ENCODE measurements at regions not wholly inside any gene's neighbourhood (a gene's known extent, or its start where the extent isn't known, plus 50 kb on each side); places are given as distances from the start of the nearest gene placed in this dataset.
A peak's percentile ranks its signal among the peaks of the same experiment; 100 is the strongest.

DNA sequence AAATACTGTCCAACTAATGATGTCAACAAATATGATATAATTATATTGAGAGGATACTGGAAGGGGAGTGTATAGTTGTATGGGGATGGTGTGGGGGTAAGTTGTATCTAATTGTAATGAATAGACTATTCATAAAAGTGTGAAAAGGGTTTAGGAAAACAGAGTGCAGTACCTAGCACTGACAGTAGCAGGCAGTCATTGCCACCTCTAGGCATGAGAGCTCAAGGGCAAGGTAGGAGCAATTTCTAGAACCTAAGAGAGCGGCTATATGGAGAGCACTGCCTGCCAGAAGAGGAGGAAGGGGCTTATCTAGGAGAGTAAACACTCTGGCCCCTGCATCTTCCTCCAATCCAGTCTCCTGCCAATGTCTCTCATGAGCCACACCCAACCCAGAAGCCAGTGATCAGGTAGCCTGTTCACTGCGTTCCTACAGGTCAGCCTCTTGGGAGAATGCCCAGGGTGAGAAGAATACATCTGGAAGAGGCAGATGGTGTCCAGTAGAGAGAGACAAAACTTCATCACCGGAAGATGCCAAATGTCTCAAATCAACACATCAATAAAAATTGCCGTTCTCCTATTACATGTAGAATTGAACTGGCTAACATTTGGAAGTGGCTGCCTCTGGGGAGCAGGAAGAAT lies 200.0 kb downstream of the LY86 start:
- Histone ChIP-seq H3K27ac (ENCODE audit: low read depth in 1 of 3, low read length in 2 of 3) (no peak overlapping the region), H3K9me3 (ENCODE audit: control insufficient read depth in 2 of 2, insufficient read depth in 1 of 2, low read depth in 1 of 2, low read length in 1 of 2) (no peaks in the 10 kb centered on the region), H3K4me3 (ENCODE audit: low read depth in 1 of 3, low read length in 3 of 3) (no peak overlapping the region), H3K27me3 (ENCODE audit: control insufficient read depth in 3 of 3, insufficient read depth in 3 of 3, low read length in 3 of 3) (no peaks in the 10 kb centered on the region), H3K36me3 (ENCODE audit: control insufficient read depth in 3 of 3, insufficient read depth in 2 of 3, low read depth in 1 of 3, low read length in 3 of 3) (no peaks in the 10 kb centered on the region), H3K4me1 (ENCODE audit: control insufficient read depth in 3 of 3, insufficient read depth in 2 of 3, low read depth in 1 of 3, low read length in 2 of 3) (no peaks in the 10 kb centered on the region)
- FAIRE-seq: no peak
- WGBS, 3 donors: 59 to 69% (median 62%) methylated on average over 4 of the region's 4 CpGs
- DNase-seq: peak; percentile 56 to 61

DNA sequence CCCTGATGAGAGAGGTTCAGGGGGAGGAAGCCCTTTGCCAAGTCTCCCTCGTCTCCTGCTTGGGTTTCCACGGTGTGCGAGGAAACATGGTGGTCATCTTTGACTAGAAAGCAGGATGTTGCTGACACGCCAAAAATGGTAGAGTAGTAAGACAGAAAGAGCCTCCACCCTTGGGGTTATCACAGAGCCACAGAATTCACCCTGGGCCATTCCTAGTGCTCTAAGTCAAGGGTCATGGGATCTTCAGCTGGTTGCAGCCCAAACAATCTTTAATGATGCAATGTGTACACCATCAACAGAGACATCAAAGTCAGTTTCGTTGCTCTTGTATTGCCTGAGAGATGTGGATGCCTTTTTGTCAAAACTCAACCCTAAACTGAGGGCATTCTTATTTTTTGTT lies 201.9 kb downstream of the LY86 start:
- Histone ChIP-seq H3K4me1 (ENCODE audit: control insufficient read depth in 3 of 3, insufficient read depth in 2 of 3, low read depth in 1 of 3, low read length in 2 of 3) (no peaks in the 10 kb centered on the region), H3K4me3 (ENCODE audit: low read depth in 1 of 3, low read length in 3 of 3) (no peak overlapping the region), H3K9me3 (ENCODE audit: control insufficient read depth in 2 of 2, insufficient read depth in 1 of 2, low read depth in 1 of 2, low read length in 1 of 2) (no peaks in the 10 kb centered on the region), H3K36me3 (ENCODE audit: control insufficient read depth in 3 of 3, insufficient read depth in 2 of 3, low read depth in 1 of 3, low read length in 3 of 3) (no peaks in the 10 kb centered on the region), H3K27me3 (ENCODE audit: control insufficient read depth in 3 of 3, insufficient read depth in 3 of 3, low read length in 3 of 3) (no peaks in the 10 kb centered on the region), H3K27ac (ENCODE audit: low read depth in 1 of 3, low read length in 2 of 3) (no peak overlapping the region)
- FAIRE-seq: no peak
- DNase-seq: no peak
- WGBS, 3 donors: 90 to 96% (median 93%) methylated on average over 5 of the region's 5 CpGs

DNA sequence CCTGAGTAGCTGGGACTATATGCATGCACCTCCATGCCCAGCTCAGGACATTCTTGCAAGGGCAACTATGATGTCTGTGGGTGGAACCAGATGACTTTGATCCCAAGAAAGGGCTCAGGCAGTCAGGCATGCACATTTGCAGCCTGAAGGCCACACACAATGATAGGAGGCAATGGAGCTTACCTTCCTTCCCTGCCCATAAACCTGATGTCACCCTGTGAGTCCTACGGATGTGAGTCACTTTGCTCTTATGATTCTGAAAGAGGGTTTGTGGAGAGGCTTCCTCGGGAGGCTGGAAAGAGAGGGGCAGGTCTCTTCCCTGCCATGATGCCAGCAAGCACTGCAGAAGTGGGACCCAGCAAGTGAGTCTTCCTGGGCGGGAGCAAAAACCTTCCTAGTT lies 202.4 kb downstream of the LY86 start:
- Histone ChIP-seq H3K4me3 (ENCODE audit: low read depth in 1 of 3, low read length in 3 of 3) (no peak overlapping the region), H3K9me3 (ENCODE audit: control insufficient read depth in 2 of 2, insufficient read depth in 1 of 2, low read depth in 1 of 2, low read length in 1 of 2) (no peaks in the 10 kb centered on the region), H3K4me1 (ENCODE audit: control insufficient read depth in 3 of 3, insufficient read depth in 2 of 3, low read depth in 1 of 3, low read length in 2 of 3) (no peaks in the 10 kb centered on the region), H3K36me3 (ENCODE audit: control insufficient read depth in 3 of 3, insufficient read depth in 2 of 3, low read depth in 1 of 3, low read length in 3 of 3) (no peaks in the 10 kb centered on the region), H3K27ac (ENCODE audit: low read depth in 1 of 3, low read length in 2 of 3) (no peak overlapping the region), H3K27me3 (ENCODE audit: control insufficient read depth in 3 of 3, insufficient read depth in 3 of 3, low read length in 3 of 3) (no peaks in the 10 kb centered on the region)
- FAIRE-seq: no peak
- peak; percentile 42 to 53 for DNase-seq
- 50 to 81% (median 79%) methylated on average over 3 of the region's 3 CpGs for WGBS, 3 donors

DNA sequence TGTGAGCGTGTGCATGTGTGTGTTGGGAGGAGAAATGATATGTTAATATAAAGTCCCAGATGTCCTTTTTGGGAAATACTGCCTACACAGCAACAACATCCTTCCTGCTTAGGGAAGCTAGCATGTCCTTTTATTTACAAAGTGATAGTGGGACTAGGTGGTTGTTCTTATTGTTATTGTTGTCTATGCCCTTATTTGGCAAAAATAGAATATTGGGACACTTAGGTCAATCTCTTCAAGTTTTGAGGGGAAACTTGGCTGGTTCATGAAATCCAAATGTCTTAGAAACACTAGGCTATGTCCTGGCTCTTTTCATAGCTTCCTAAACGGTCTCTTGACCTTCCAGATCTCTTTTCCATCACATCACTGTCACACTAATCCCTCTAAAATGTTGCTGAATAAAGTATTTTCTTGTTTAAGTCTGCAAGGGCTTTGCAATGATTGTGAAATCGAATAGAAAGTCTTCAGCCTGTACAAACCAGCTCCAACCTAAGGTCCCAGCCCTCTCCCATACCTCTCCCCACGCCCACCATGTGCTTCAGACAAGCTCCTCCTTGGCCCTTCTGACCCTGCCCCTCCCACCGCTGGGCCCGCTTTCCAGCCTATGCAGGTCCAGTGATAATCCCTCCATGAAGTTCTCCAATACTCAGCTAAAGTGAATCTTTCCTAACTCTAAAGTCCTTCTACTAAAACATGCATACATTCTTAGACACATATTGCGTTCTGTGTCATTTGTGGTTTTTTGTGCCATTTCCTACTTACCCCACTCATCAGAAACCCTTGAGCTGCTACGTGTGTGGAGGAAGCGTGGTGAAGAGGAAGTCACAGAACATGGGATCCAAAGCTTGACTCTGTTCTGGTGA lies 205.1 kb downstream of the LY86 start:
- Histone ChIP-seq H3K4me3 (ENCODE audit: low read depth in 1 of 3, low read length in 3 of 3) (no peak overlapping the region), H3K27me3 (ENCODE audit: control insufficient read depth in 3 of 3, insufficient read depth in 3 of 3, low read length in 3 of 3) (no peaks in the 10 kb centered on the region), H3K4me1 (ENCODE audit: control insufficient read depth in 3 of 3, insufficient read depth in 2 of 3, low read depth in 1 of 3, low read length in 2 of 3) (no peaks in the 10 kb centered on the region), H3K36me3 (ENCODE audit: control insufficient read depth in 3 of 3, insufficient read depth in 2 of 3, low read depth in 1 of 3, low read length in 3 of 3) (no peaks in the 10 kb centered on the region), H3K9me3 (ENCODE audit: control insufficient read depth in 2 of 2, insufficient read depth in 1 of 2, low read depth in 1 of 2, low read length in 1 of 2) (no peaks in the 10 kb centered on the region), H3K27ac (ENCODE audit: low read depth in 1 of 3, low read length in 2 of 3) (no peak overlapping the region)
- DNase-seq (no peak), FAIRE-seq (no peak)
- 76 to 85% (median 76%) methylated on average over 9 of the region's 9 CpGs for WGBS, 3 donors

DNA sequence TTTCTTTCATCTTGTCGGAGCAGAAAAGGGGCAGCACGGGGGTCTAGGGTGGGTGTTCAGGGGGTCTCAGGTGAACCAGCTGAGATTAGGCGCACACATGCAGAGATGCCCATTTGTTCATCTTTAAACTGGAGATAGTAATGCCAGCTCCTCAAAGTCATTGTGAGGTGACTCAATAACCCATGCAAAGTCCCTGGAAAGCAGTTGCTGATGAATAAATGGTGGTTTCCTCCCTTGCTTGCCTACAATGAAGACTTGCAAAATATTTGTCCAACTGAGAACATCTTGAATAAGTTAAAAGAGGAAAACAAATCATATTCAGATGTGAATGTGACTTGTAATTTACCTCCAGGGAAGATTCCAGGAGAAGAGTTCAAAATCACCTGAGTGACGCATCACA lies 206.9 kb downstream of the LY86 start:
- no peak overlapping the region for H3K27ac ChIP-seq (ENCODE audit: low read depth in 1 of 3, low read length in 2 of 3)
- H3K4me1 ChIP-seq (ENCODE audit: control insufficient read depth in 3 of 3, insufficient read depth in 2 of 3, low read depth in 1 of 3, low read length in 2 of 3): no peaks in the 10 kb centered on the region
- no peaks in the 10 kb centered on the region for H3K36me3 ChIP-seq (ENCODE audit: control insufficient read depth in 3 of 3, insufficient read depth in 2 of 3, low read depth in 1 of 3, low read length in 3 of 3)
- FAIRE-seq (no peak), DNase-seq (no peak)
- 91 to 96% (median 91%) methylated on average over 4 of the region's 4 CpGs for WGBS, 3 donors
- H3K27me3 ChIP-seq (ENCODE audit: control insufficient read depth in 3 of 3, insufficient read depth in 3 of 3, low read length in 3 of 3): no peaks in the 10 kb centered on the region
- no peaks in the 10 kb centered on the region for H3K9me3 ChIP-seq (ENCODE audit: control insufficient read depth in 2 of 2, insufficient read depth in 1 of 2, low read depth in 1 of 2, low read length in 1 of 2)
- no peak overlapping the region for H3K4me3 ChIP-seq (ENCODE audit: low read depth in 1 of 3, low read length in 3 of 3)

DNA sequence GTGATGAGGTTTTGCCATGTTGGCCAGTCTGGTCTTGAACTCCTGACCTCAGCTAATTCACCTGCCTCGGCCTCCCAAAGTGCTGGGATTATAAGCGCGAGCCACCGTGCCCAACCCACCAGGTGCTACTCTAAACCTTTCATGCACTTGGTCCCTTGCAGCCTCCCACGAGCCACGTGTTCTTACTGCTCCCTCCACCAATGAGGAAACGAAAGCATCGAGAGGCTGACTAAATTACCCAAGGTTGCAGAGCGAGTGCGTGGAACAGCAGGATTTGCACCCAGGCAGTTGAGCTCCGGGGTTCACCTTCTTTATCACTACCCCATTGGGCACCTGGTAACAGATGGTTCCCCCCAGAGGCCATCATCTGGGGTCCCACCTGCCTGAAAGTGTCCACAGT lies 208.3 kb downstream of the LY86 start:
- 86 to 92% (median 91%) methylated on average over 11 of the region's 11 CpGs for WGBS, 3 donors
- DNase-seq: no peak
- Histone ChIP-seq H3K4me1 (ENCODE audit: control insufficient read depth in 3 of 3, insufficient read depth in 2 of 3, low read depth in 1 of 3, low read length in 2 of 3) (no peaks in the 10 kb centered on the region), H3K4me3 (ENCODE audit: low read depth in 1 of 3, low read length in 3 of 3) (no peak overlapping the region), H3K27ac (ENCODE audit: low read depth in 1 of 3, low read length in 2 of 3) (no peak overlapping the region), H3K36me3 (ENCODE audit: control insufficient read depth in 3 of 3, insufficient read depth in 2 of 3, low read depth in 1 of 3, low read length in 3 of 3) (no peaks in the 10 kb centered on the region), H3K9me3 (ENCODE audit: control insufficient read depth in 2 of 2, insufficient read depth in 1 of 2, low read depth in 1 of 2, low read length in 1 of 2) (no peaks in the 10 kb centered on the region), H3K27me3 (ENCODE audit: control insufficient read depth in 3 of 3, insufficient read depth in 3 of 3, low read length in 3 of 3) (no peaks in the 10 kb centered on the region)
- FAIRE-seq: no peak

DNA sequence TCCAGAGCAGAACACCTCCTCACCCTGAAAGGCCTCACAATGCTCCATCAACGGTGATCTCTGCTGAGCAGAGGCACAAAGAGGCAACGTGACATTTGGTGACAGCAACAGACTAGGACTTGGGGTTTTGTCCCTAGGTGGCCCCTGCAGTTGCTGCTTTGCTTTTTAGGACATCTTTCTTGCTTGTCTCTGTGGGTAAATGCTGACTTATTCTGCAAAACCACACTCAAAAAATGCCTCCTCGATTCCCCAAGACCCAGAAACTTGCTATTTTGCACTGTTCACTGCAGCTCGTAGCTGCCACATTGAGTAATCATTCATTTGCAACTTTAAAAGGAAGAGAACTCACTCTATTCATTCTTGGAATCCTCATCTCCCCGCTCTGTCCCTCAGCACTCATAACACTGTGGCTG lies 209.9 kb downstream of the LY86 start:
- WGBS, 3 donors: 60 to 84% (median 68%) methylated on average over 5 of the region's 5 CpGs
- H3K36me3 ChIP-seq (ENCODE audit: control insufficient read depth in 3 of 3, insufficient read depth in 2 of 3, low read depth in 1 of 3, low read length in 3 of 3): no peaks in the 10 kb centered on the region

DNA sequence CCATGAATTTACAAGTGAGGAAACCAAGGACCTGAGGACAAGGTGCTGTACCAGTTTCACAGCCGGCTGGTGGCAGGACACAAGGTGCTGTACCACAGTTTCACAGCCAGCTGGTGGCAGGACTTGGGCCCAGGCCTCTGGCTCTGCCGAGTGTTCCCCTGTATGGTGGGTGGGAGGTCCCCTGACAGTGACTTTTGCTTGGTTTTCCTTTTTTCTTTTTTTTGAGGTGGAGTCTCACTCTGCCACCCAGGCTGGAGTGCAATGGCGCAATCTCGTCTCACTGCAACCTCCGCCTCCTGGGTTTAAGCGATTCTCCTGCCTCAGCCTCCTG lies 212.4 kb downstream of the LY86 start:
- no peaks in the 10 kb centered on the region for H3K27me3 ChIP-seq (ENCODE audit: control insufficient read depth in 3 of 3, insufficient read depth in 3 of 3, low read length in 3 of 3)
- H3K36me3 ChIP-seq (ENCODE audit: control insufficient read depth in 3 of 3, insufficient read depth in 2 of 3, low read depth in 1 of 3, low read length in 3 of 3): no peaks in the 10 kb centered on the region
- no peak for FAIRE-seq
- no peak for DNase-seq
- H3K4me3 ChIP-seq (ENCODE audit: low read depth in 1 of 3, low read length in 3 of 3): no peak overlapping the region
- no peak overlapping the region for H3K27ac ChIP-seq (ENCODE audit: low read depth in 1 of 3, low read length in 2 of 3)
- H3K4me1 ChIP-seq (ENCODE audit: control insufficient read depth in 3 of 3, insufficient read depth in 2 of 3, low read depth in 1 of 3, low read length in 2 of 3): no peaks in the 10 kb centered on the region
- WGBS, 3 donors: 92 to 97% (median 93%) methylated on average over 6 of the region's 6 CpGs
- peaks cover 0 to 6% of the 10 kb centered on the region in 2 donors for H3K9me3 ChIP-seq (ENCODE audit: control insufficient read depth in 2 of 2, insufficient read depth in 1 of 2, low read depth in 1 of 2, low read length in 1 of 2)

More for the DNA sequence above, 209.9 kb downstream of the LY86 start:
- no peak for DNase-seq
- no peak overlapping the region for H3K4me3 ChIP-seq (ENCODE audit: low read depth in 1 of 3, low read length in 3 of 3)
- no peak overlapping the region for H3K27ac ChIP-seq (ENCODE audit: low read depth in 1 of 3, low read length in 2 of 3)
- no peaks in the 10 kb centered on the region for H3K4me1 ChIP-seq (ENCODE audit: control insufficient read depth in 3 of 3, insufficient read depth in 2 of 3, low read depth in 1 of 3, low read length in 2 of 3)
- no peak for FAIRE-seq
- H3K27me3 ChIP-seq (ENCODE audit: control insufficient read depth in 3 of 3, insufficient read depth in 3 of 3, low read length in 3 of 3): no peaks in the 10 kb centered on the region
- H3K9me3 ChIP-seq (ENCODE audit: control insufficient read depth in 2 of 2, insufficient read depth in 1 of 2, low read depth in 1 of 2, low read length in 1 of 2): no peaks in the 10 kb centered on the region

Data from small intestine (tissue), 7 donors.